Nephron (organoid): ENCODE measurements at regions not wholly inside any gene's neighbourhood (a gene's known extent, or its start where the extent isn't known, plus 50 kb on each side); places are given as distances from the start of the nearest gene placed in this dataset.

Source experiments
- H3K27ac Mint-ChIP-seq, 3 experiments: 2 replicates each; pipeline ENCODE4 v1.8.0; 2020; ENCODE audit warnings: mixed read lengths in 3 of 3, mild to moderate bottlenecking in 2 of 3, moderate library complexity in 1 of 3
- H3K27me3 Mint-ChIP-seq: 2 replicates; pipeline ENCODE4 v1.8.0; 2021; ENCODE audit warnings: low read depth, mild to moderate bottlenecking, moderate library complexity, mixed read lengths
- H3K36me3 Mint-ChIP-seq: 2 replicates; pipeline ENCODE4 v1.8.0; 2020; ENCODE audit warnings: low read depth, mixed read lengths
- H3K4me1 Mint-ChIP-seq: 2 replicates; pipeline ENCODE4 v1.8.0; 2020; ENCODE audit warnings: mixed read lengths
- H3K4me3 Mint-ChIP-seq, 3 experiments: 2 replicates each; pipeline ENCODE4 v1.8.0; 2020; ENCODE audit warnings: mild to moderate bottlenecking in 3 of 3, mixed read lengths in 3 of 3, moderate library complexity in 2 of 3
- H3K9me3 Mint-ChIP-seq: 2 replicates; pipeline ENCODE4 v1.8.0; 2020; ENCODE audit warnings: mixed read lengths
- TF ChIP-seq, protein P1 (sequence below), 3 experiments: fragments of 200-600 bp; sonication (generic); IDR thresholded peaks; one replicate each; pipeline ENCODE4 v1.5.0; 2021; ENCODE audit warnings: antibody characterized with exemption in 3 of 3; ENCODE audit not compliant: unreplicated experiment in 3 of 3

DNA sequence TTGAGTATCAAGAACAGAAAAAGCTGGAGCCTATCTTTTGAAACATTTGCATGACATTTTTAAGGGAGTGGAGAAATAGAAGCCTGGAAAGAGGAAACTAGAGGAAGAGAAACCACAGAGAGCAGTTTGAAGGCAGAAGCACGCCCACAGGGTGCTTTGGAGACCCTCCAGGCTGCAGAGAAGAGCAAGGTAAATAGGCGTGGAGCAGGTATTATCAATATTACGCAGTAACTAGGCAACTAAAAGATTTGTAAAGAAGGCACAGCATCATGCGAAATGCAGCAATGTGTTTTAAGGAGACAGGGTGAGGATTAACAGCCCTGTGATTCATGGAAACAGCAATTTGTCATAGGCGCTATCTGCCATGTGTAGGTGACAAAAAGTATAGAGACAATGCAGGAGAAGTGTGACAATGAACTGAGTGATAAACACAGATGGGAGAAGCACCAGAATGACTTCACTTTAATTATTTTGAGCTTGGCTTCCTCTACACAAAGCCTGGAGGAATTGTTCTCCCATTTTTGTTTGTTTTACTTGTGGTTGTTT, 281.2 kb downstream of the BRINP1 start:
- no peak overlapping the region for H3K4me3 Mint-ChIP-seq
- H3K27ac Mint-ChIP-seq: no peak overlapping the region
- TF ChIP-seq, protein P1, sequence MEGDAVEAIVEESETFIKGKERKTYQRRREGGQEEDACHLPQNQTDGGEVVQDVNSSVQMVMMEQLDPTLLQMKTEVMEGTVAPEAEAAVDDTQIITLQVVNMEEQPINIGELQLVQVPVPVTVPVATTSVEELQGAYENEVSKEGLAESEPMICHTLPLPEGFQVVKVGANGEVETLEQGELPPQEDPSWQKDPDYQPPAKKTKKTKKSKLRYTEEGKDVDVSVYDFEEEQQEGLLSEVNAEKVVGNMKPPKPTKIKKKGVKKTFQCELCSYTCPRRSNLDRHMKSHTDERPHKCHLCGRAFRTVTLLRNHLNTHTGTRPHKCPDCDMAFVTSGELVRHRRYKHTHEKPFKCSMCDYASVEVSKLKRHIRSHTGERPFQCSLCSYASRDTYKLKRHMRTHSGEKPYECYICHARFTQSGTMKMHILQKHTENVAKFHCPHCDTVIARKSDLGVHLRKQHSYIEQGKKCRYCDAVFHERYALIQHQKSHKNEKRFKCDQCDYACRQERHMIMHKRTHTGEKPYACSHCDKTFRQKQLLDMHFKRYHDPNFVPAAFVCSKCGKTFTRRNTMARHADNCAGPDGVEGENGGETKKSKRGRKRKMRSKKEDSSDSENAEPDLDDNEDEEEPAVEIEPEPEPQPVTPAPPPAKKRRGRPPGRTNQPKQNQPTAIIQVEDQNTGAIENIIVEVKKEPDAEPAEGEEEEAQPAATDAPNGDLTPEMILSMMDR (IDR thresholded peaks at IDR 0.05; ENCODE audit: unreplicated experiment in 3 of 3): no peak
- no peaks in the 10 kb centered on the region for H3K27me3 Mint-ChIP-seq
- H3K36me3 Mint-ChIP-seq: no peaks in the 10 kb centered on the region
- no peaks in the 10 kb centered on the region for H3K9me3 Mint-ChIP-seq
- no peaks in the 10 kb centered on the region for H3K4me1 Mint-ChIP-seq

DNA sequence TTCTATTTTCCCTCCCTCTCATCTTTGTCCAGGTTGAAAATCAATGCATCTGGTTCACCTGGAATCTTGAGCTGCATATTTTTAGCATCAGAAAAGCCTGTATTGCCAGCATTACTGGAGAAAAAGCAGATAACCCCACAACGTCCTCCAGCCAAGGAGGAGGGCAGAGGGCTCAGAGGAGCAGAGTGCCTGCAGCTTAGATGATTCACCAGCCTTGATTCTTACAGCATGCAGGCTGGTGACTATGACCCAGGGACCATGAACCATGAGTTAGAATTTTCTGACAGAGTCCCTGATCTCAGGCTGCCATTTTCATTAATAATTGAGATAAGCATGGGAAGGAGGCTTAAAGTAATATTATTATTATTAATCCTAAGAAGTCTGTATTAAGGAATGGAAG, 278.2 kb downstream of the BRINP1 start:
- Mint-ChIP-seq H3K4me1 (no peaks in the 10 kb centered on the region), H3K4me3 (no peak overlapping the region), H3K36me3 (no peaks in the 10 kb centered on the region), H3K27me3 (no peaks in the 10 kb centered on the region), H3K27ac (no peak overlapping the region), H3K9me3 (no peaks in the 10 kb centered on the region)
- TF ChIP-seq, protein P1 (IDR thresholded peaks at IDR 0.05; ENCODE audit: unreplicated experiment in 3 of 3): no peak

DNA sequence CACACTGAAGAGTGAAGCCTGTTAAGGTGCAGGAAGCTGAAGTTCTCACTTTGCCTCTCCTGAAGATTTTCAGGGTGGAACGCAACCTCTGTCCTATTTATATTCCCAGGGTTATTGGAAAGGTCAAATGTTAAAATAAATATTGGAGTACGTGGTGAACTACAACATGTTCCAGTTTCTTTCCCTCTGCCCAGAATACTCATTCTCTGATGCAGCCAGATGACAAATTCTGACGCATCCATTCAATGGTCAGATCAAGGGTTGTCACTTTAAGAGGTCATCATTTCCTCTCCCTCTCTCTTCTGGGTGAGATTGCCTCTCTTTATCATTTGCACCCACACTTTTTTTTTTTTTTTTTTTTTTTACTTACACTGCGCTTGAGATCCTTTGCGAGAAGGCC, 277.1 kb downstream of the BRINP1 start:
- Mint-ChIP-seq H3K36me3 (no peaks in the 10 kb centered on the region), H3K4me1 (no peaks in the 10 kb centered on the region), H3K27me3 (no peaks in the 10 kb centered on the region), H3K27ac (no peak overlapping the region), H3K9me3 (no peaks in the 10 kb centered on the region), H3K4me3 (no peak overlapping the region)
- TF ChIP-seq, protein P1 (IDR thresholded peaks at IDR 0.05; ENCODE audit: unreplicated experiment in 3 of 3): no peak

DNA sequence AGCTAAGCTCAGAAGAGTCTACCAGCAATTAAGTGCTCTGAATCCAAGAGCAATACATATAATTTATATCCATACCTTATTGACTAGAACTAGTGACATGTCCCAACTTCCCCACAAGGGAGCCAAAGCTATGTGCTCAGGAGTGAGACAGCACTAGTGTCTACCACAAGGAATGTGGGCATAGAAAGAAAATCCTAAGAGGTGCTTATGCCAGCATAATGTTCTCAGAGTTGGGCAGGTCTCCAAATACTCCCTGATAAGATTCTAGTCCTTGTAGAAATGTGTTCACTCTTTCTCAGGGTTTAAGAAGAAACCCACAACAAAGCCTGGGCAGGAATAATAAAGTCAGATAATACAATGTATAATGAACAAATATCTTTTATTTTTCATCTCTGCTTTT, 275.1 kb downstream of the BRINP1 start:
- no peaks in the 10 kb centered on the region for H3K9me3 Mint-ChIP-seq
- H3K27me3 Mint-ChIP-seq: no peaks in the 10 kb centered on the region
- H3K27ac Mint-ChIP-seq: no peak overlapping the region
- TF ChIP-seq, protein P1 (IDR thresholded peaks at IDR 0.05; ENCODE audit: unreplicated experiment in 3 of 3): no peak
- H3K4me1 Mint-ChIP-seq: no peaks in the 10 kb centered on the region
- no peaks in the 10 kb centered on the region for H3K36me3 Mint-ChIP-seq
- no peak overlapping the region for H3K4me3 Mint-ChIP-seq

DNA sequence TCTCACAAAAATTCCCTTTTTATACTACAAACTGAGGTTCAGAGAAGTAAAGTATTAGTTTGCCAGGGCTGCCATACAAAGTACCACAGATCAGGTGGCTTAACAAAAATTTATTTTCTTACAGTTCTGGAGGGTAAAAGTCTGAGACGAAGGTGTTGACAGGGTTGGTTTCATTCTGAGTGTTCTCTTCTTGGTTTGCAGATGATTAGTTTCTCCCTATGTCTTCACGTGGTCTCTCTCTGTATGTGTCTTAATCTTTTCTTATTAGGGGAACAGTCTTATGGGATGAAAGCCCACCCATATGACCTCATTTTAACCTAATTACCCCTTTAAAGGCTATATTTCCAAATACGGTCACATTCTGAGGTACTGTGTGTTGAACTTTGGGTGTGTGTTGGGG, 274.2 kb downstream of the BRINP1 start:
- no peaks in the 10 kb centered on the region for H3K36me3 Mint-ChIP-seq
- H3K9me3 Mint-ChIP-seq: no peaks in the 10 kb centered on the region
- H3K27me3 Mint-ChIP-seq: no peaks in the 10 kb centered on the region
- no peak overlapping the region for H3K27ac Mint-ChIP-seq
- no peaks in the 10 kb centered on the region for H3K4me1 Mint-ChIP-seq
- H3K4me3 Mint-ChIP-seq: no peak overlapping the region
- TF ChIP-seq, protein P1 (IDR thresholded peaks at IDR 0.05; ENCODE audit: unreplicated experiment in 3 of 3): no peak

DNA sequence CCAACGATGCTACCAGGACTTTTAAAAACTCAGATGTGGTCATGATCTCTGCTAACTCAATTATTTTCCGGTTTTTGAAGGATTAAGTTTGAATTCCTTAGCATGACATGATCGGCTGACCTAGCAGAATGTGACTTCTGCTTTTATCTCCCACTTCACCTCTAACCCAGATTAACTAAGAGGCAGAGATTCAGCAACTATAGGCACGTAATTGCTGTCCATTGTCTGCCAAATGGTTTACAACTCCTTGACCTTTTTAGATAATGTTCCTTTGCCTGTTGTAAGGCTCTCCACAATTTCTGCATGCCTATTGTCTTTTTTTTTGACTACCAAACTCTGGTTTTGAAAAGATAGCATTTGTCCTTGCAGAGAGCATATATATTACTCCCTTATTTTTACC, 268.2 kb downstream of the BRINP1 start:
- no peak overlapping the region for H3K4me3 Mint-ChIP-seq
- no peak overlapping the region for H3K27ac Mint-ChIP-seq
- H3K27me3 Mint-ChIP-seq: no peaks in the 10 kb centered on the region
- H3K4me1 Mint-ChIP-seq: no peaks in the 10 kb centered on the region
- peaks cover 3% of the 10 kb centered on the region for H3K9me3 Mint-ChIP-seq
- no peaks in the 10 kb centered on the region for H3K36me3 Mint-ChIP-seq
- TF ChIP-seq, protein P1 (IDR thresholded peaks at IDR 0.05; ENCODE audit: unreplicated experiment in 3 of 3): no peak
